WTC11 (cell line): ENCODE measurements at regions not wholly inside any gene's neighbourhood (a gene's known extent, or its start where the extent isn't known, plus 50 kb on each side); places are given as distances from the start of the nearest gene placed in this dataset.

Source experiments
- ATF6 ChIP-seq: sonication (generic); formaldehyde crosslinking; IDR thresholded peaks from 2 replicates; pipeline ENCODE4 v1.8.1; 2023; ENCODE audit warnings: mild to moderate bottlenecking, missing genetic modification reagents
- CTCF ChIP-seq: fragments of 200-600 bp; IDR thresholded peaks from 2 replicates; pipeline ENCODE4 v1.8.0; 2022; ENCODE audit warnings: antibody characterized with exemption
- ELF4 ChIP-seq: sonication (generic); formaldehyde crosslinking; IDR thresholded peaks from 2 replicates; pipeline ENCODE4 v1.8.1; 2022; ENCODE audit warnings: low read depth, mild to moderate bottlenecking, moderate library complexity, missing genetic modification reagents

- TF ChIP-seq ELF4 (CRISPR knock-in tag), result no peak
- TF ChIP-seq CTCF, result no peak
- TF ChIP-seq ATF6 (CRISPR knock-in tag), result no peak
Measured at GRCh38 chr3:193955719-193956118, 180.2 kb upstream of the HES1 start.
